CD1c-positive myeloid dendritic cell (primary cell): ENCODE measurements at regions not wholly inside any gene's neighbourhood (a gene's known extent, or its start where the extent isn't known, plus 50 kb on each side); places are given as distances from the start of the nearest gene placed in this dataset.

Experiments
- DNase-seq: peaks from one replicate; pipeline ENCODE4 v3.0.0-alpha.2; 2016; ENCODE audit errors: extremely low spot score

DNA sequence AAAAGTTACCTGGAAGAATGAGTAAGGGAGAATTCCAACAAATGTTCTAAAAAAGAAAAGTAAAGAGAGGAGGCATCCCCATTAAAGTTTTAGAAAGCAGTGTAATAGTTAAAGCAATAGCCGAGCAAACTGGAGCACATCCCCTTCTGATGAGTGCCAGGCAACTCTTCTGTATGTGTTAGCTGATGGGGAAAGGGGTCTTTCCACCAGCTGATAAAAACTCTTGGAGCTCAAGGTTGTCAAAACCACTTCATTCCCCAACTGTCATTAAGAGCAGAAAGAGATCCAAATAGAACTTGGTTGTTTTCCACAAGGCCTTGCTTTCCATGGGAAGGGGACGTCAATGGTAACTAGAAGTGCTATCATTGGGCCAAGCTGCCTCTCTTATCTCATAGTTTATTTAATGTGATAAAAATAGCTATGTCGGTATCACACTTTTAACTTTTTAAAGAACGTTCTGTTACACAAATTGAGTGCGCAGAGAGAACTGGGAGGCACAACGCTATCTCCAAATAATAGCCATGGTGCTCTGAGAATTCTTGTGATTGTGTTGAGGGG, 116.9 kb downstream of the POLR2M start:
- DNase-seq, result no peak

DNA sequence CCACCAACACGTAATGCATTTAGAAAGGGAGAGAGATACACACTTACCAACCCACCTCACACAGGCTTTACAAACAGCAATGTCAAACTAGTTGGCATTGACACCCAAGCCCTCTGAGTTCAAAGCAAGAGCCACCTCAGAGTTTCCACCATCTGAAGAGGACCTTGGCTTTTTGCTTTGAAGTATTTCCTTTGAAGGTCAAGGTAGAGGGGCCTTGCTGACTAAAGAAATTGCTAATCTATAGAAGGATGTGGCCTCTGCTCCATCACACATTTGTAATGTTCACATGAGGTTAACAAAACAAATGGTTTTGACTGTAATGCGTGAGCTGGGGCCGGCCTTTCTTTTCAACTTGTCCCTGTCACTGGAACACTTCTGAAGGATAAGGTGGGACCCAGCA, 117.7 kb downstream of the POLR2M start:
- DNase-seq, result no peak

DNA sequence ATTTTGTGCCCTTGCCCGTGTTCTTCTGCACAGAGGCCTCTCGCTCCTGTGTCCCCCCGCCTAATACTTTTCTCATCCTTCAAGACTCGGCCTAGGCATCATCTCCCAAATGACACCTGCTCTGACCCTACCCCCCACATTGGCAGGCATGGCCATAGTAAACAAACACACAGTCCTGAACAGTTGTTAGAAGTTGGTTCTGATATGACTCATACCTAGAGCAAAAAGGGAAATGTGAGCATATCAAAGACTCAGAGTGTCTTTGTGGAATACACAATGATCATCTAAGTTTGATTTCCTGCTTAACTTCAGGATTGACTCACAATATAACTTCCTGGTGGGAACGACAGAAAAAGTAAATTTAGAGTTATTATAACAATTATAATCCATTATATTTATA, 120.5 kb downstream of the POLR2M start:
- peak; percentile 17 for DNase-seq

DNA sequence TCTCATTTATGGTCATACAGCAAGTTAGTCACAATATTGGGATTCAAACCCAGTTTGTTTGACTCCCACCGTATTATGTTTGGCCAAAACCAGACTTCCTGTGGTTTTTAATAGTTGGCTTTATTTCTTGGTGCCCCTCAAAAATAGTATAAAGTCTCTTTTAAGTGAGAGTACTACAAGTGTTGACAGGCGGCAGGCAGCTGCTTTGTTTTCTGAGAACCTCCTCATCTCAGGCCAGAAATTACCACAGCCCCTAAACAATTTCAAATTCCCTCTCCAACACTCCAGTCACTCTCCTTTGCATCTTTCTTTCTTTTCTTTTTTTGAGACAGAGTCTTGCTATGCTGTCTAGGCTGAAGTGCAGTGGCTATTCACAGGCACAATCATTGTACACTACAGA, 121.5 kb downstream of the POLR2M start:
- DNase-seq, result no peak

DNA sequence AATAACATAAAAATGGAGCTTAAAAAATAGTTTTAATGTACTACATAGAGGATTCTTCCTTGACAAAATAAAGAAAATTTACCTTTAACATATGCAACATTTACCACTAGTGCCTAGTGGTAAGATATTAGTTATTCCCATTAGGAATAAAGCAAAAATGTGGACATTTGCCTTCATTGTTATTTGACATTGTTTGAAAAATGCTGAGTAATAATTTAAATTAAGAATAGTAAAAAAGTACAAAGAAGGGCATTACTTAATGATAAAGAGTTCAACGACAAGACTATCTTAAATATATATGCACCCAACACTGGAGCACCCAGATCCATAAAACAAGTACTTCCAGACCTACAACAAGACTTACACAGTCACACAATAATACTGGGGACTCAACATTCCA, 125.7 kb downstream of the POLR2M start:
- no peak for DNase-seq

DNA sequence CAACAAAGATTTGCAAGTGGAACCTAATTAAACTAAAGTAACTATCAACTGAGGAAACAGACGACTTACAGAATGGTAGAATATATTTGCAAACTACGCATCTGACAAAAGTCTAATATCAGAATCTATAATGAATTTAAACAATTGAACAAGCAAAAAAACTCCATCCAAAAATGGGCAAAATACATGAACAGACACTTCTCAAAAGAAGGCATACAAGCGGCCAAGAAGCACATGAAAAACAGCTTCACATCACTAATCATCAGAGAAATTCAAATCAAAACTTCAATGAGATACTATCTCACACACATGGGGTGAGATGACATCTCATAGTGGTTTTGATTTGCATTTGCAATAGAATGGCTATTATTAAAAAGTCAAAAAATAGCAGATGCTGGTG, 128.6 kb downstream of the POLR2M start:
- no peak for DNase-seq

DNA sequence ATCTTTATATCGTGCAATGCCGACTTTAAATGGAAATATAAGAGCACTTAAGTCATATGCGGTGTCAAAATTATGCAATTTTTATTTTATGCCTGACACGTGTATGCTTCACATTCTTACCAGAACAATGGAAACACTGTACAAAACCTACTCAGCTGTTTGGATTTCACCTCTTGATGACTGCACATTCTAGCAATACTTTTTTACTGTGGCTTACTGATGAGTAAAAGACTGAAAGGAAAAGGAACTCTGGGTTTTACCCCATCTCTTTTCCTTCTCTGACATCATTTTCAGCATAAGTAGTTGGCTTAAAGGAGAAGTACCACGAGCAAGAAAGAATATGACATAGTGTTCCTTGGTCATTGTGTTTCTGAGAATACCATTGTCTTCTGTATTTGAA, 142.8 kb downstream of the POLR2M start:
- DNase-seq, result no peak

DNA sequence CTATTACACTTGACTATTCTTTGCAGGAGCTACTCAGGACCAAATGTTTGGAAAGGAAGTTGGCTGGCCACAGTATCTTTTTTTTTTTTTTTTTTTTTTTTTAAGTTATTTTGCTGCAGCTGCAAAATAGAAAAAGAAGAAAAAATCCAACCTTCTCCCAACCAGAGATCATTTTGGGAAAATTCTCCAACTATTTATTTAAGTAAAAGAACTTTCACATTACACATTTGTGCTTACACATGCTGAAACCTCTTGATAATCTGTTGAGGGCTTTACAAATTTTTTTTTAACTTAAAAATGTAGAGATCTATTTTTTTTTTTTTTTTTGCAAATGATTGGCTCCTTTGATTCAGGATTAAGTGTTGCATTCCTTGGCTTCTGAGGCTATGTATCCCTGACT, 148.0 kb downstream of the POLR2M start:
- no peak for DNase-seq

DNA sequence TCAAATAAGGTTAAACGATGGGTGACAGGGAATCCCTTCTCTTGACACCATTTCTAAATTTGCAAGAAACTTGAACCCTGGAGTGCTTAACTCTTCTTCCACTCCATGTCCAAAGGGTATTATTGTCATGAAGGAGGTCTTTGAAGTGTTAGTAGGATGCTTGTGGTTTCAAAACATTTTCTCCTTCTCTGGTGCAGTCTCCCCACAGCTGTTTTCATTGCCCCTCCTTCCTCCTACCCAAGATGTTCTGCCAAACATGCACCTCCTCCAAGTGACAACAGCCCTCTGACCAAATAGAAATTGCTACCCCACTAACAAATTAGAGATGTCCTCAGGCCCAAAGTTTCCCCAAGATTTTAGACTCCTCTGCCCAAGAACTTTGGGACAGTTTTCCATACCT, 151.4 kb downstream of the POLR2M start:
- no peak for DNase-seq

DNA sequence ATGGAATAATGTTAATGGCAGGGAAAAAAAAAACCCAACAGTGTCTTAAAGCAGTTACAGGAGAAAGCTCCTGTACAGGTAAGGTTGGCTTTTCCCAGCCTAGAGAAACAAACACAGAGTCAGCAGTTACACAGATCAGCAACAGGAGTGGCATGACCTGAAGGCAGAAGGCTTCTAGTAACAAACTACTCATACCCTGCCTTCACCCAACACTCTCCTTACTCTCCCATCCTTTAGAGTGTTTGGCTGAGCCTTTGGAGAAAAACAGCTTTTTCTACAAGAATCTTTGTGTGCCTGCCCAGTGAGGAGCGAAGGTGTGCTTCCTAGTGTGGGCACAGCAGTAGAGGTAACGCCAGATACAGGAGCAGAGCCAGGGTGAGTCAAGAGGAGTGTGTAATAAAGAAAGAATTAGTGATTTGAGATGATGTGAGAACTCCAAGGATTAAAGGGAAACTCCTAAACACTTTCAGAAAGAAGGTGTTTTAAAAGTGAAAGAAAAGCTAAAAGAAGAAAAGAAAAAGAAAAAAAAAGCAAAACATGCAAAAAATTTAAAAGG, 152.7 kb downstream of the POLR2M start:
- no peak for DNase-seq

DNA sequence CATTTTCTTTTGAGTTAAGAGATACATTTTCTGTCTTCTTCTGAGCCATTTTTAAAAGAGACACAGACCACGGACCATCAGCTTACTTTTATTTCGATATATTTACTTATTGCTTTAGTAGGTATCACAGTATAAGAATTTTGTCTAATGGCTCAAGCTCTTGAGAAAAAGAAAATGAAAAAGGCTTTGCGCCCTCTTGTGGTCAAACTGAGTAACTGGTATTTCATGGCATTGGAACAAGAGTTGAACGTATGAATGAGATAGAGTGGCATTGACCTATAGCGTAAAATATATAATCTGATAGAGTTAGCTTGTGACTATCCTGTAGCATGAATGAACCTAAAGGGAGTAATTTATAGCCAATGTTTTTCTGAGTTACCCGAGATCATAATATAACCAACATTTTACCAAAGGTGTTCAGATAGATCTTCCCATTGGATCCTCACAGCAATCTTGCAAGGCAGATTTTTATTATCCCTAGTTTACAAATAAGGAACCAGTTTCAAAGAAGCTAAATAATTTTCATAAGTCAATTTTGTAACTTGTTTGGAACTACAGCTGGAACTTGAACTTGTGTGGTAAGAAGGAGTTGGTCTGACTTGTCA, 154.6 kb downstream of the POLR2M start:
- peak; percentile 73 for DNase-seq

DNA sequence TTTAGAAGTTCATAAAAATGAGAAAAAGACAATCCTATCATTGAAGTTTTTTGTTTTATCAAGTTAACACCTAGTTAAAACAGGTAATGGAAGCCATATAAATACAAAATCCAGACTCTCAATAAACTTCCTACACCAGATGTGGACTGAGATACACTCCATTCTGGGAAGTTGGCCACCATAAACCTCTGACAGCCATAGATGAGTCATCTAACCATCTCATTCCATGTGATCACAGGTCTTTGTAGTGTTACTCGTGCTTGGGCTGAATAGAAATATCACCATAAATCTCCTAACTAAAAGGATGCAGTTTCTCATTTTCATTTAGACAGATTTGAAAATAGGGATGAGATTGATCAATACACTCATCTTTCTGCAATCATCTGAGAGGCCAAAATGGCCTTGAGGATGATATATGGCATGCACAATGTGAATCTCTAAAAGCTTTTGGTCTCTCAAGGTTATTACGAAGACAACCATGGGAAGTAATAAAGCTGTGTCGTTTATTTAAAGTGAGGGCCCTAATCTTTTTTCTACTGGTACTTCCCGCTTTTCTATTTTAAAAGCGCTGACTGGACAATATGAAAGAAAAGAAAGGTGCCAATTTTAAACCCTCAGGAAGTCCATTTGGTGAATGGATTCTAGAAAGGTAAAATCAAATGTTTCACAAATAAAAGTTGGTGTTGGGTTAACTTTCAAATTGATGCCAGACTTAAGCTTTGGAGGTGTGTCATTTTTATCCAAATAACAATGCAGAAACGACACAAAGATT, 155.5 kb downstream of the POLR2M start:
- peak; percentile 6 for DNase-seq

DNA sequence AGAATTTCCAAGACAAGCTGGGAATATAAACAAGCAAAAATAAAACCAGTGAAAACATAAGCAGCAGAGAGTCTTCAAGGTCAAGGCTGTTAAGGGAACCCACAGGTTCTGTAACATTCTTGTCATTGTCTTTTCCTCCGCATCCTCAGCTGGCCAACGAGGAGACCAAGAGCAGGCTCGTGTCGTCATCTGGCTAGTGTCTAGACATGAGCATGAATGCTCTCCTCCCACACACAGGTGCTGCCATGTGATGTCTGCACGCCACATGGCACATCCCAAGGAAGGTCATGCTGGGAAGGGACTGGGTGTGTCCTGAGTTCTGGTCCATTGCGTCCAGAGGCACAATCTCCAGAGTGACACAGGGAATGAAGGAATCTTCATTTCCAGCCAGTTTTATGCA, 156.2 kb downstream of the POLR2M start:
- no peak for DNase-seq

DNA sequence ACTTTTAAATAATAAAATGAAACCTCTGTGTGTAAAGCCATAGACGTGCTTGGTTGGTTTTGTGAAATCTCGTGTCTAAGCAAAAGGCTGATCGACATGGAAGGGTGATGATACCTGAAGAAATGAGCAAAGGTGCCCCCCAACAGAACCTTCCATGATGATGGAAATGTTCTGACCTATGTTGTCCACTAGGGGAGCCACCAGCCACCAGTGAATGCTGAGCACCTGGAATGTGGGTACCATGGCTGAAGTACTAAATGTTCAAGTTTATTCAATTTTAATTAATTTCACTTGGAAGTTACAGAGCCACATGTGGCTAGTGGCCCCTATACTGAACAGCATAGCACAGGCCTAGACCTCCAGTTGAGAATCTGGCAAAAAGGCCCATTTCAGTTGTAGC, 158.8 kb downstream of the POLR2M start:
- no peak for DNase-seq

DNA sequence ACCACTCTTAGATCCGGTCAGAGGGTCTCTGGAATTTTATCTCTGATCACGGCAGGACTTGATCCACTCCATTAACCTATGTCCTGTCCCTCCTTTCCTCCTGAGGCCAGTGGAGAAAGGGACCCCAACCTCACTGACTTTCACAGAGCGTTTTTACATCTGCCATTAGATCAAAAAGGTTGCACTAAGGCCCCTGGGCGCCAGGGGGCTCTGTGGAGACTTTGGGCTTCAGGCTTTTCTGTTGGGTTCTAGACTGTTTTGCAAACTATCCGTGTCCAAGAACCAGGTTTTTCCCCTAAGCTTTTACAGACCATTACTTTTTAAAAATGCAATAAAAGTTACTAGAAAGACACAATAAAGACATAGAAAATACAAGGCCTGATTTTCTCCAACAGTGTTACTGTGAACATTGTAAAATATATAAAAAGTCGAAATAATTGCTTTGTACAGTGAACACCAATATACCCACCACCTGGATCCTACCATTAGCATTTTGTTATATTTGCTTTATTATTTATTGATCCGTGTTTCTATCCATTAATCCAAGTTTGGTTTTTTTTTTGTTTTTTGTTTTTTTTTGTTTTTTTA, 159.7 kb downstream of the POLR2M start:
- peak; percentile 65 for DNase-seq

DNA sequence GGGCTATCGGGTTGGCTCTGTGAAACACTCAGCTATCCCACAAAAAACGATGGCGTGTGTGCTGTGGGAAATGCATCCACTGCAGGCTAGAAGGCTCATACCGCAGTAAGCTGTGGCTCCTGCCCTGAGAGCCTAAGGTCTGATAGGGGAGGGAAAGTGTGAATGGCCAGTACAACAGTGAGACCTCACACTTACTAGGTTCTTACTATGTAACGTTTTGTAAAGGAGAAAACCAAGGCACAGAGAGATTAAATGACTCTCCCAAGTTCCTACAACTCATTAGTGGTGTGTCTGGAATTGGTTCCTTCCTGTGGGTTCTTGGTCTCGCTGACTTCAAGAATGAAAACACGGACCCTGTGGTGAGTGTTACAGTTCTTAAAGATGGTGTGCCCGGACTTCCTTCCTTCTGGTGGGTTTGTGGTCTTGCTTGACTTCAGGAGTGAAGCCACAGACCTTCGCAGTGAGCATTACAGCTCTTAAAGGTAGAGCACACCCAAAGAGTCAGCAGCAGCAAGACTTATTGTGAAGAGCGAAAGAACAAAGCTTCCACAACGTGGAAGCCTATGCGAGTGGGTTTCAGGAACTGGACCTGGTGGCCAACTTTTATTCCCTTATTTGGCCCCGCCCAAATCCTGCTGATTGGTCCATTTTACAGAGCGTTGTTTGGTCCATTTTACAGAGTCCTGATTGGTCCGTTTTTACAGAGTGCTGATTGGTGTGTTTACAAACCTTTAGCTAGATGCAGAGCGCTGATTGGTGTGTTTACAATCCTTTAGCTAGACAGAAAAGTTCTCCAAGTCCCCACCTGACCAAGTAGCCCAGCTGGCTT, 161.7 kb downstream of the POLR2M start:
- DNase-seq, result peak; percentile 3

DNA sequence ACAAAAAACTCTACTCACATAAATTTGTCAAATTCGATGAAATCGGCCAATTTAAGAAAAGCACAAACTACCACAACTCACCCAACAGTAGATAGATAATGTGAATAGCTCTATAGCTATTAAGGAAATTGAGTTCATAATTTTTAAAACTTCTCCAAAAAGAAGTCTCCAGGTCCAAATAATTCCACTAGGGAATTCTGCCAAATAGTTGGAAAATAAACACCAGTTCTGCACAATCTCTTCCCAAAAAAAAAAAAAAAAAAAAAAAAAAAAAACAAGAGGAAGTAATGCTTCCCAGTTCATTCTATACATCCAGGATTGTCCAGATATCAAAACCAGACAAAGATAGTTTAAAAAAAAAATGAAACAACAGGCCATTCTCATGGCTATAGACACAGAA, 164.2 kb downstream of the POLR2M start:
- no peak for DNase-seq

DNA sequence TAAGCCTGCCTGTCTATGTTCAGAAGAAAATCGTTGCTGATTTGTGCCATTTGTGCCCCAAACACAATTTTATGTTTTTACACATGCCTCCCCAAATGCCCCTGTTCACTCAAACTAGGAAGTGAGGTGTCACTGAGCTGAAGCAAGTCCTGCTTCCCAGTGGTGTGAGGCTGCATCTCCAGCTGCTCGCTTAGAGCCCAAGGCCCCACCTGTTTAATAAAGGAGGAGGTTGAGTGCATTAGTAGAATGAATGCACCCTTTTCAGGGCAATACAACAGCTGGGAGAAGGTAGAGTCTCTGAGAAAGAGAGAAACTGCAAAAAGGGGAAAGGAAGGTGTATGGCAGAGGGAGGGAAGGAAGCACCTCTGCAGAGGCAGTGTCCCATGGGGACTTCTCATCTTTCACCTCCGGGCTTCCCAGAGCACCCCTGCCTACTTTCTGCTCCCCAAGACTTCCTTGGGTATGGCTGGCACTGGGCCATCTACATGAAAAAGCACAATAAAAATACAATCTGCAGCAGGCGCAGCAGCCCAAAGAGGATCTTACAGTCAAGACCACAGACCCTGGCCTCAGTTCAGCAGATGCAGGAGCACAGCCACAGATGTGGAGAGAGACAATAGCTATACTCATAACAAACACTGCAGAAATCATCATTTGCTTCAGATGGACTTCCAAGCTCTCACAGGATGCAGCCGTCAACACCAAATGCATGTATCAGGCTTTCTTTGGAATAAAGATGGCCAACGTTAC, 165.9 kb downstream of the POLR2M start:
- DNase-seq, result no peak

DNA sequence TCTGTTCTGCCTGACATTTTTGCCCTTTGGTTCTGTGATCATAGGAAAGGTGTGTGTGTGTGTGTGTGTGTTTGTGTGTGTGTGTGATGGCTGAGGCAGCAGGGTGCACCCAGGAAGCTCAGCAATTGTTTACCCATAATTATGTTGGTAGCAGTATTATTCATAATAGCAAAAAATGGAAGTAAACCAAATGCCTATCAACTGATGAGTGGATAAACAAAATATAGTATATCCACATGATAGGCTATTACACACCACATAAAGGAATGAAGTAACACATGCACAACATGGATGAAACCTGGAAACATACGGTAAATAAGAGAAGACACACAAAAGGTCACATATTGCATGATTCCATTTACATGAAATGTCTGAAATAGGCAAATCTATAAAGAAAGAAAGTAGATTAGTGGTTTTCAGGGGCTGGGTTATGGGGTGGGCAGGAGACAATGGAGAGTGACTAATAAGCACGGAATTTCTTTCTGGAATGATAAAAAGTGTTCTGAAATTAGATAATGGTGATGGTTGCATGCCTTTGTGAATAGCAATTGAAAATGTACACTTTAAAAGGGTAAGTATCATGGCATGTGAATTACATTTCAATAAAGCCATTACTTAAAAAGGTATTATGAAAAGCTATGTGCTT, 167.2 kb downstream of the POLR2M start:
- DNase-seq, result no peak

DNA sequence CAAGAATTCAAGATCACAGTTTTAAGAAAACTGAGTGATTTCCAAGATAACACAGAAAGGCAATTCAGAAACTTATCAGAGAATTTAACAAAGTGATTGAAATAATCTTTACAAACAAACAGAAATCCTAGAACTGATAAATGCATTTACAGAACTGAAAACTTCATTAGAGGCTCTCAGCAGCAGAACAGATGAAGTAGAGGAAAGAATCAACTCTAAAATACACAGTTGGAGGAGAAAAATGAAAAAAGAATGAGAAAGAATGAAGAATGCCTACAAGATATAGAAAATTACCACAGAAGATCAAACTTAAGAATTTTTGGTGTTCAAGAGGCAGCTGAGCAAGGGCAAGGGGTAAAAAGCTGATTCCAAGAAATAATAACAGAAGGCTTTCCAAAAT, 168.8 kb downstream of the POLR2M start:
- no peak for DNase-seq

DNA sequence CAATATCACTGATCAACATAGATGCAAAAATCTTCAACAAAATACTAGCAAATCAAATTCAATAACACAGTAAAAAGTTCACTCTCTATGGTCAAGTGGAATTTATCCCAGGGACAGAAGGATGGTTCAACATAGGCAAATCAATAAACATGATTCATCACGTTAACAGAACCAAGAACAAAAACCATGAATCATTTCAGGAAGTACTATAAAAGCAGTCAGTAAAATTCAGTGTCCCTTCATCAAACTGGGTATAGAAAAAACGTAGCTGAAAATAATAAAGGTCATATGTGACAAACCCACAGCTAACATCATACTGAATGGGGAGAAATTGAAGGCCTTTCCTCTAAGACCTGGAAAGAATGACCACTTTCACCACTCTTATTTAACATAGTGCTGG, 172.1 kb downstream of the POLR2M start:
- DNase-seq, result no peak
